Astrocyte (in vitro differentiated cells and primary cell): ENCODE measurements at regions not wholly inside any gene's neighbourhood (a gene's known extent, or its start where the extent isn't known, plus 50 kb on each side); places are given as distances from the start of the nearest gene placed in this dataset.

Experiments
- DNase-seq: peaks from one replicate; pipeline ENCODE4 v3.0.0-alpha.2; 2010; ENCODE audit warnings: low read depth
- FAIRE-seq: peaks from 2 replicates; lab custom pipeline; 2011; peaks lifted over from hg19 to GRCh38; lab: Jason Lieb, UNC
- H2AFZ ChIP-seq: 2 replicates; pipeline ENCODE4 v1.6.0; 2012; ENCODE audit warnings: low read depth, low read length, inconsistent platforms
- H3K27ac ChIP-seq: 2 replicates; pipeline ENCODE4 v1.5.1; 2011; ENCODE audit warnings: low read depth, low read length, inconsistent platforms
- H3K27me3 ChIP-seq: 2 replicates; pipeline ENCODE4 v1.6.0; 2011; ENCODE audit warnings: low read length, inconsistent platforms; ENCODE audit not compliant: insufficient read depth
- H3K36me3 ChIP-seq: 2 replicates; pipeline ENCODE4 v1.5.1; 2011; ENCODE audit warnings: low read length, inconsistent platforms; ENCODE audit not compliant: insufficient read depth
- H3K4me1 ChIP-seq: 2 replicates; pipeline ENCODE4 v1.5.1; 2011; ENCODE audit warnings: low read length, inconsistent platforms; ENCODE audit not compliant: insufficient read depth
- H3K4me2 ChIP-seq: 2 replicates; pipeline ENCODE4 v1.6.0; 2012; ENCODE audit warnings: low read length, inconsistent platforms
- H3K4me3 ChIP-seq: 2 replicates; pipeline ENCODE4 v1.5.1; 2011; ENCODE audit warnings: low read depth, mild to moderate bottlenecking, low read length, inconsistent platforms; ENCODE audit not compliant: insufficient read depth
- H3K79me2 ChIP-seq: 2 replicates; pipeline ENCODE4 v1.6.0; 2012; ENCODE audit warnings: mild to moderate bottlenecking, low read length, inconsistent platforms; ENCODE audit not compliant: insufficient read depth
- H3K9ac ChIP-seq: 2 replicates; pipeline ENCODE4 v1.6.0; 2012; ENCODE audit warnings: mild to moderate bottlenecking, low read length, inconsistent platforms
- H3K9me3 ChIP-seq: 2 replicates; pipeline ENCODE4 v1.5.1; 2012; ENCODE audit warnings: low read depth, mild to moderate bottlenecking, low read length, inconsistent platforms; ENCODE audit not compliant: insufficient read depth
- H4K20me1 ChIP-seq: 2 replicates; pipeline ENCODE4 v1.6.0; 2012; ENCODE audit warnings: low read length, inconsistent platforms; ENCODE audit not compliant: insufficient read depth
- H3K27ac Mint-ChIP-seq: one replicate; pipeline ENCODE4 v1.8.0; 2021; ENCODE audit warnings: mild to moderate bottlenecking, mixed read lengths; ENCODE audit not compliant: unreplicated experiment
- H3K27me3 Mint-ChIP-seq: one replicate; pipeline ENCODE4 v1.8.0; 2021; ENCODE audit warnings: low read depth, mixed read lengths; ENCODE audit not compliant: unreplicated experiment
- H3K36me3 Mint-ChIP-seq: one replicate; pipeline ENCODE4 v1.8.0; 2021; ENCODE audit warnings: low read depth, mixed read lengths; ENCODE audit not compliant: unreplicated experiment
- H3K4me1 Mint-ChIP-seq: one replicate; pipeline ENCODE4 v1.8.0; 2021; ENCODE audit warnings: low read depth, mixed read lengths; ENCODE audit not compliant: unreplicated experiment
- H3K4me3 Mint-ChIP-seq: one replicate; pipeline ENCODE4 v1.8.0; 2021; ENCODE audit warnings: mild to moderate bottlenecking, moderate library complexity, mixed read lengths; ENCODE audit not compliant: unreplicated experiment
- H3K9me3 Mint-ChIP-seq: one replicate; pipeline ENCODE4 v1.8.0; 2021; ENCODE audit warnings: mild to moderate bottlenecking, mixed read lengths; ENCODE audit not compliant: unreplicated experiment
- EZH2 ChIP-seq: IDR thresholded peaks from 2 replicates; pipeline ENCODE4 v1.6.1; 2012; ENCODE audit warnings: mild to moderate bottlenecking, low read length, inconsistent platforms; ENCODE audit not compliant: insufficient read depth
- TF ChIP-seq, protein P1 (sequence below): IDR thresholded peaks from 2 replicates; pipeline ENCODE4 v1.5.1; 2011; ENCODE audit warnings: low read depth, mild to moderate bottlenecking, inconsistent platforms, low read length, moderate library complexity; ENCODE audit not compliant: insufficient read depth

DNA sequence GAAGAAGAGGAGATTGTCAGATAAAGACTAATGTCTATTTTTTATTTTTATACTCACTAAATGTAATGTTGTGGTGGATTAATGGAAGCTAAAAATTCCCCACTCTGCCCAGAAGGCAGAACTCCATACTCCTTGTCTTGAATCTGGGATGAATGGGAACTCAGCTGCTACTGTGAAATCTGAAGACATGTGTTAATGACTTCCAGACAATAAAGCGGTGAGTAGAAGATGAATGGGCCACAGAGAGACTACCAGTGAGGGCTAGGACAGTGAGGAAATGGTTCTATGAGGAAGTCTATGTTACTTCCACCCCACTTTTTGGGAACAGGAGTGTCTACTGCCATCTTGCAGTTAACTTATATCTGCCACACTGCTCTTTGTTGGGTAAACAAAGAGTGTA, 726.9 kb downstream of the CDH8 start:
- no peaks in the 10 kb centered on the region for H3K9me3 Mint-ChIP-seq
- no peak overlapping the region for H3K4me3 ChIP-seq
- no peaks in the 10 kb centered on the region for H3K9me3 ChIP-seq
- H4K20me1 ChIP-seq, result no peaks in the 10 kb centered on the region
- H3K4me1 ChIP-seq, result no peaks in the 10 kb centered on the region
- TF ChIP-seq, protein P1, sequence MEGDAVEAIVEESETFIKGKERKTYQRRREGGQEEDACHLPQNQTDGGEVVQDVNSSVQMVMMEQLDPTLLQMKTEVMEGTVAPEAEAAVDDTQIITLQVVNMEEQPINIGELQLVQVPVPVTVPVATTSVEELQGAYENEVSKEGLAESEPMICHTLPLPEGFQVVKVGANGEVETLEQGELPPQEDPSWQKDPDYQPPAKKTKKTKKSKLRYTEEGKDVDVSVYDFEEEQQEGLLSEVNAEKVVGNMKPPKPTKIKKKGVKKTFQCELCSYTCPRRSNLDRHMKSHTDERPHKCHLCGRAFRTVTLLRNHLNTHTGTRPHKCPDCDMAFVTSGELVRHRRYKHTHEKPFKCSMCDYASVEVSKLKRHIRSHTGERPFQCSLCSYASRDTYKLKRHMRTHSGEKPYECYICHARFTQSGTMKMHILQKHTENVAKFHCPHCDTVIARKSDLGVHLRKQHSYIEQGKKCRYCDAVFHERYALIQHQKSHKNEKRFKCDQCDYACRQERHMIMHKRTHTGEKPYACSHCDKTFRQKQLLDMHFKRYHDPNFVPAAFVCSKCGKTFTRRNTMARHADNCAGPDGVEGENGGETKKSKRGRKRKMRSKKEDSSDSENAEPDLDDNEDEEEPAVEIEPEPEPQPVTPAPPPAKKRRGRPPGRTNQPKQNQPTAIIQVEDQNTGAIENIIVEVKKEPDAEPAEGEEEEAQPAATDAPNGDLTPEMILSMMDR, result no peak
- no peak for TF ChIP-seq EZH2
- peaks cover 11% of the 10 kb centered on the region for H3K4me1 Mint-ChIP-seq
- H3K27ac ChIP-seq, result no peak overlapping the region
- H3K79me2 ChIP-seq, result no peaks in the 10 kb centered on the region
- H3K27me3 Mint-ChIP-seq, result no peaks in the 10 kb centered on the region
- no peak overlapping the region for H3K9ac ChIP-seq
- no peak overlapping the region for H3K4me2 ChIP-seq
- no peaks in the 10 kb centered on the region for H3K27me3 ChIP-seq
- no peak overlapping the region for H3K4me3 Mint-ChIP-seq
- H3K36me3 Mint-ChIP-seq, result no peaks in the 10 kb centered on the region
- DNase-seq, result no peak
- FAIRE-seq, result no peak
- H2AFZ ChIP-seq, result no peak overlapping the region
- H3K27ac Mint-ChIP-seq, result no peak overlapping the region
- H3K36me3 ChIP-seq, result no peaks in the 10 kb centered on the region

DNA sequence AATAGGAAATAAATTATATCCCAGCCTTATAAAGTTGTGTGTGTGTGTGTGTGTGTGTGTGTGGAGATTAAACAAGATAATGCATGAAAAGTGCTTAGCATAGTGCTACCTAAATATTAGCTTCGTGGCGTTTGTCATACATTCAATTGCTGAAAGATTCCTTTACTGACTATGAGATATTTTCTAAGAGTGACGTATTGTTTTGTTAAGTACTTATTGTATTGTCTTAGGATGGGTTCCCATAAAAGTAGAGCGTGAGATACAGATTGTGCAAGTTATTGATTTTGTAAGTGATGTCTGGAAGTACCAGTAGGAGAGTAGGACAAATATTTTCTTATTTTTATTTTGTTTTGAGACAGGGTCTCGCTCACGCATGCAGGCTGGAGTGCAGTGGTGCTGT, 730.0 kb downstream of the CDH8 start:
- no peak overlapping the region for H3K4me2 ChIP-seq
- H3K4me3 ChIP-seq, result no peak overlapping the region
- no peaks in the 10 kb centered on the region for H3K9me3 Mint-ChIP-seq
- H3K4me3 Mint-ChIP-seq, result no peak overlapping the region
- FAIRE-seq (no peak), DNase-seq (no peak)
- no peaks in the 10 kb centered on the region for H3K27me3 Mint-ChIP-seq
- no peak overlapping the region for H3K27ac ChIP-seq
- H3K9me3 ChIP-seq, result no peaks in the 10 kb centered on the region
- no peak overlapping the region for H2AFZ ChIP-seq
- H3K4me1 ChIP-seq, result no peaks in the 10 kb centered on the region
- H3K4me1 Mint-ChIP-seq, result peaks cover 4% of the 10 kb centered on the region
- H3K27ac Mint-ChIP-seq, result no peak overlapping the region
- H3K36me3 ChIP-seq, result no peaks in the 10 kb centered on the region
- H3K36me3 Mint-ChIP-seq, result no peaks in the 10 kb centered on the region
- no peak overlapping the region for H3K9ac ChIP-seq
- H3K79me2 ChIP-seq, result no peaks in the 10 kb centered on the region
- H3K27me3 ChIP-seq, result no peaks in the 10 kb centered on the region
- TF ChIP-seq EZH2, result no peak
- TF ChIP-seq, protein P1, result no peak
- H4K20me1 ChIP-seq, result no peaks in the 10 kb centered on the region

- Mint-ChIP-seq H3K27ac (no peak overlapping the region), H3K27me3 (no peaks in the 10 kb centered on the region), H3K4me3 (no peak overlapping the region), H3K36me3 (no peaks in the 10 kb centered on the region), H3K9me3 (no peaks in the 10 kb centered on the region), H3K4me1 (peaks cover 2% of the 10 kb centered on the region)
- no peak for FAIRE-seq
- H3K27ac ChIP-seq, result no peak overlapping the region
- H4K20me1 ChIP-seq, result no peaks in the 10 kb centered on the region
- H3K79me2 ChIP-seq, result no peaks in the 10 kb centered on the region
- TF ChIP-seq, protein P1, result no peak
- TF ChIP-seq EZH2, result no peak
- H2AFZ ChIP-seq, result no peak overlapping the region
- no peaks in the 10 kb centered on the region for H3K4me1 ChIP-seq
- no peak overlapping the region for H3K9ac ChIP-seq
- no peaks in the 10 kb centered on the region for H3K36me3 ChIP-seq
- no peak overlapping the region for H3K4me3 ChIP-seq
- no peaks in the 10 kb centered on the region for H3K27me3 ChIP-seq
- no peak overlapping the region for H3K4me2 ChIP-seq
- no peaks in the 10 kb centered on the region for H3K9me3 ChIP-seq
- DNase-seq, result no peak
These were observed 739.4 kb downstream of the CDH8 start for GRCh38 chr16:61296814-61297213.
